Psoas muscle (tissue), 7 donors: ENCODE measurements at regions not wholly inside any gene's neighbourhood (a gene's known extent, or its start where the extent isn't known, plus 50 kb on each side); places are given as distances from the start of the nearest gene placed in this dataset.

Source experiments
- ATAC-seq, 4 donors: fragments of 200-7000 bp; cut with Tn5 transposase; one replicate each; pipeline ENCODE4 v1.9.1; 2020; ENCODE audit warnings: moderate library complexity in 3 of 4, mild to moderate bottlenecking in 2 of 4
- DNase-seq, 2 donors: peaks; one replicate each; pipeline ENCODE4 v3.0.0-alpha.2; 2020
- H3K27ac ChIP-seq: fragments of 200-600 bp; one replicate; pipeline ENCODE4 v1.8.0; 2022
- H3K27me3 ChIP-seq, 3 donors: fragments of 200-600 bp in 1 of 3; one replicate each; pipeline versions ENCODE4 v1.6.1 to v1.8.0; 2013 to 2022; ENCODE audit warnings: low read length in 2 of 3, mild to moderate bottlenecking in 2 of 3, moderate library complexity in 1 of 3; ENCODE audit not compliant: insufficient read depth in 3 of 3
- H3K36me3 ChIP-seq, 2 donors: fragments of 200-600 bp in 1 of 2; one replicate each; pipeline versions ENCODE4 v1.6.1 to v1.8.0; 2013 to 2022; ENCODE audit warnings: low read depth in 1 of 2, mild to moderate bottlenecking in 1 of 2, moderate library complexity in 1 of 2; ENCODE audit not compliant: insufficient read depth in 1 of 2
- H3K4me1 ChIP-seq: fragments of 200-600 bp; one replicate; pipeline ENCODE4 v1.8.0; 2022
- H3K4me3 ChIP-seq: fragments of 200-600 bp; one replicate; pipeline ENCODE4 v1.8.0; 2022; ENCODE audit warnings: mild to moderate bottlenecking
- H3K9me3 ChIP-seq: fragments of 200-600 bp; one replicate; pipeline ENCODE4 v1.8.0; 2022
- WGBS, 3 donors: extraction: QIAGEN DNeasy Blood & Tissue Kit; methylation state at CpG; one replicate each; pipeline versions ENCODE4 v1.1.6 to v1.1.7; 2013; 5-methylcytosine and 5-hydroxymethylcytosine counted together
- intact Hi-C, 2 donors: fragments of 100-400 bp; cut with DNase I; formaldehyde crosslinking; loops; one replicate each; pipeline versions ENCODE4 v1.11.0 to v1.14.2; 2022
- TF ChIP-seq, protein P1 (sequence below): fragments of 200-600 bp; IDR thresholded peaks from one replicate; pipeline ENCODE4 v1.8.0; 2022; ENCODE audit warnings: antibody characterized with exemption
- donor health status: healthy with polysubstance abuse.
- donor health status: DM: no; HTN: no; CAD: no; lungs with moderate emphysema.
- donor health status: Bipolar disorder and iron deficiency.
- donor health status: healthy.
- donor health status: DM: yes; HTN: yes; CAD: no.
- donor health status: DM: no; HTN: no; CAD: no.
- donor health status: DM: yes; HTN: yes; CAD: no.

DNA sequence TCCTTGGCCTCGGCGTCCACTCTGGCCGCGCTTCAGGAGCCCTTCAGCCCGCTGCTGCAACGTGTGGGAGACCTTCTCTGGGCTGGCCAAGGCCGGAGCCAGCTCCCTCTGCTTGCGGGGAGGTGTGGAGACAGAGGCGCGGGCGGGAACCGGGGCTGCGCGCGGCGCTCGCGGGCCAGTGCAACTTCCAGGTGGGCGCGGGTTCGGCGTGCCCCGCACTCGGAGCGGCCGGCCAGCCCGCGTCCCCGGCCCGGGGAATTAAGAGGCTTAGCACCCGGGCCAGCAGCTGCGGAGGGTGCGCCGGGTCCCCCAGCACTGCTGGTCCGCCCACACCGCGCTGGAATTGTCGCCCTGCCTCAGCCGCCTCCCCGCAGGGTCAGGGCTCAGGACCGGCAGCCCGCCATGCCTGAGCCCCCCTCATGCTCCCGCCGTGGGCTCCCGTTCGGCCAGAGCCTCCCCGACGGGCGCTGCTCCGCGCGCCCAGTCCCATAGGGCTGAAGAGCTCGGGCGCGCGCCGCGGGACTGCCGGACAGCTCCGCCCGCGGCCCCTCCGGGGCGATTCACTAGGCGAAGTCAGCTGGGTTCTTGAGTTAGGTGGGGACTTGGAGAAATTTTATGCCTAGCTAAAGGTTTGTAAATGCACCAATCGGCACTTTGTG is 673.9 kb downstream of the SLC16A7 start:
- DNase-seq (no peak), ATAC-seq (no peak)
- WGBS, 3 donors = 96 to 98% (median 97%) methylated on average over 54 to 66 of the region's 66 CpGs
- Histone ChIP-seq H3K4me3 (no peak overlapping the region), H3K4me1 (no peaks in the 10 kb centered on the region), H3K27me3 (no peaks in the 10 kb centered on the region), H3K27ac (no peak overlapping the region), H3K9me3 (no peaks in the 10 kb centered on the region), H3K36me3 (no peaks in the 10 kb centered on the region)
- intact Hi-C loops = no loop called here
- TF ChIP-seq, protein P1, sequence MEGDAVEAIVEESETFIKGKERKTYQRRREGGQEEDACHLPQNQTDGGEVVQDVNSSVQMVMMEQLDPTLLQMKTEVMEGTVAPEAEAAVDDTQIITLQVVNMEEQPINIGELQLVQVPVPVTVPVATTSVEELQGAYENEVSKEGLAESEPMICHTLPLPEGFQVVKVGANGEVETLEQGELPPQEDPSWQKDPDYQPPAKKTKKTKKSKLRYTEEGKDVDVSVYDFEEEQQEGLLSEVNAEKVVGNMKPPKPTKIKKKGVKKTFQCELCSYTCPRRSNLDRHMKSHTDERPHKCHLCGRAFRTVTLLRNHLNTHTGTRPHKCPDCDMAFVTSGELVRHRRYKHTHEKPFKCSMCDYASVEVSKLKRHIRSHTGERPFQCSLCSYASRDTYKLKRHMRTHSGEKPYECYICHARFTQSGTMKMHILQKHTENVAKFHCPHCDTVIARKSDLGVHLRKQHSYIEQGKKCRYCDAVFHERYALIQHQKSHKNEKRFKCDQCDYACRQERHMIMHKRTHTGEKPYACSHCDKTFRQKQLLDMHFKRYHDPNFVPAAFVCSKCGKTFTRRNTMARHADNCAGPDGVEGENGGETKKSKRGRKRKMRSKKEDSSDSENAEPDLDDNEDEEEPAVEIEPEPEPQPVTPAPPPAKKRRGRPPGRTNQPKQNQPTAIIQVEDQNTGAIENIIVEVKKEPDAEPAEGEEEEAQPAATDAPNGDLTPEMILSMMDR = no peak

DNA sequence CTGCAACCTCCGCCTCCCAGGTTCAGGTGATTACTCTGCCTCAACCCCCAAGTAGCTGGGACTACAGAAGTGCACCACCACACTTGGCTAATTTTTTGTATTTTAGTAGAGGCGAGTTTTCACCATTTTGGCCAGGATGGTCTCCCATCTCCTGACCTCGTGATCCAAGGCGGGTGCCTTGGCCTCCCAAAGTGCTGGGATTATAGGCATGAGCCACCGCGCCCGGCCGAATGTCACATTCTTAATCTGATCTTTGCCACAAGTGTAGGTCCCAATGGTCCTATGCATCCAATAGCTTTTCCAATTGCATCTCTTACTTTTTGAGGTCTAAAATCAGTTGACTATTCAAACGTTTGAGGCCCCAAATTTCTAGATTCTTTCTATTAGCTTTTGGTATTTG is 676.0 kb downstream of the SLC16A7 start:
- ATAC-seq = no peak
- H3K27ac ChIP-seq = no peak overlapping the region
- TF ChIP-seq, protein P1 = no peak
- WGBS, 3 donors = 83 to 92% (median 90%) methylated on average over 9 of the region's 9 CpGs
- intact Hi-C loops = no loop called here
- H3K9me3 ChIP-seq = no peaks in the 10 kb centered on the region
- H3K36me3 ChIP-seq = no peaks in the 10 kb centered on the region
- no peaks in the 10 kb centered on the region for H3K4me1 ChIP-seq
- no peak overlapping the region for H3K4me3 ChIP-seq
- DNase-seq = no peak
- H3K27me3 ChIP-seq = no peaks in the 10 kb centered on the region

DNA sequence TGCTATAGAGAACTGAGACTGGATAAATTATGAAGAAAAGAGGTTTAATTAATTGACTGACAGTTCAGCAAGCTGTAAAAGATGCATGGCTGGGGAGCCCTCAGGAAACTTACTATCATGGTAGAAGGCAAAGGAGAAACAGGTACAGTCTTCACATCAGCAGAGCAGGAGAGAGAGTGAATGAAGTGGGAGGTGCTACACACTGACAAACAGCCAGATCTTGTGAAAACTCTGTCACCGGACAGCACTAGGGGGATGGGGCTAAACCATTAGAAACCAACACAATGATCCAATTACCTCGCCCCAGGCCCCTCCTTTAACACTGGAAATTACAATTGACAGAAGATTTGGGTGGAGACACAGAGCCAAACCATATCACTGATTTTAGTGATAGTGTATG is 682.4 kb downstream of the SLC16A7 start:
- no peak overlapping the region for H3K27ac ChIP-seq
- 17 to 37% (median 28%) methylated on average over 2 of the region's 2 CpGs for WGBS, 3 donors
- no peak overlapping the region for H3K4me3 ChIP-seq
- intact Hi-C loops = no loop called here
- no peaks in the 10 kb centered on the region for H3K4me1 ChIP-seq
- ATAC-seq (no peak), DNase-seq (no peak)
- TF ChIP-seq, protein P1 = no peak
- H3K9me3 ChIP-seq = no peaks in the 10 kb centered on the region
- H3K27me3 ChIP-seq = no peaks in the 10 kb centered on the region
- H3K36me3 ChIP-seq = no peaks in the 10 kb centered on the region

DNA sequence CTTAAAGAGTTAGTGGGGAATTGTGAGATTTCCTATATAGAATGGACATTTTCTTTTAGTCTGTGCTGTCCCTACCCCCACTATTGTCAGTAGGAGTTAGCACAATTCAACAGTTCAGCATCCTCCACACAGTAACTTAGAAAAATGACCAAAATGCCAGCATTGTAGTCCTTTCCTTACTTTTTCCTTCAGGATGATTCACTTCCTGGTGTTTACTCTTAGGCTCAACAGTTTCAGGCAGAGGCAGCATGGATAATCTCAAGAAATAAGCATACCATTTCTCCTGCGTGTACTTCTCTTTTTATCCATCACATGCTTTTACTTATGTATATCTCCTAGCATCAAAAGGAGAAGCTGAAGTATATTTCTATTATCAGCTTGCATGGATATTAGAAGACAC is 683.4 kb downstream of the SLC16A7 start:
- TF ChIP-seq, protein P1 = no peak
- Histone ChIP-seq H3K27me3 (no peaks in the 10 kb centered on the region), H3K9me3 (no peaks in the 10 kb centered on the region), H3K4me3 (no peak overlapping the region), H3K27ac (no peak overlapping the region), H3K36me3 (no peaks in the 10 kb centered on the region), H3K4me1 (no peaks in the 10 kb centered on the region)
- DNase-seq (no peak), ATAC-seq (no peak)
- intact Hi-C loops = no loop called here
- 71 to 94% (median 76%) methylated on average over 1 of the region's 1 CpG for WGBS, 3 donors

DNA sequence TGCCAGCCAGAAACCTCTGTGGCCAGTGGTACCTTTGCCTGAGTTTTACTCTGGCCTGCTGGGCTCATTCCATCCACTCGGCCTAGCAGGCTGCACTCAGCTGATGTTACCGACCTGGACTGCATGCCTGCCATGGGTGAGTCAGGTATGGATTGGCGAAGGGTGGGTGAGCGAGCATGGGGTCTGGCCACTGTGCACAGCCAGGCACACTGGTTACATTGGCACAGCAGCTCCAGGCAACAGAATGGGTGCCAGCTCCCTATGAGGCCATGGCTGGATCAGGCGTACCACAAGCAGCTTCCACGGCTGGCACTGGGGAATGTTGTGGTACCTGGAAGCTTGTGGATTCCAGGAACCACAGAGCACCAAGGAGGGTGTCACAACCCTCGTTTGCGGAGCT is 685.7 kb downstream of the SLC16A7 start:
- no peak for DNase-seq
- no peaks in the 10 kb centered on the region for H3K36me3 ChIP-seq
- no peaks in the 10 kb centered on the region for H3K9me3 ChIP-seq
- 91 to 93% (median 93%) methylated on average over 8 of the region's 8 CpGs for WGBS, 3 donors
- no peak overlapping the region for H3K27ac ChIP-seq
- TF ChIP-seq, protein P1 = no peak
- no peaks in the 10 kb centered on the region for H3K4me1 ChIP-seq
- no peak for ATAC-seq
- H3K27me3 ChIP-seq = no peaks in the 10 kb centered on the region
- no peak overlapping the region for H3K4me3 ChIP-seq
- intact Hi-C loops = no loop called here
